Heart left ventricle (tissue), 16 donors: ENCODE measurements at regions not wholly inside any gene's neighbourhood (a gene's known extent, or its start where the extent isn't known, plus 50 kb on each side); places are given as distances from the start of the nearest gene placed in this dataset.

ENCODE experiments used
- ATAC-seq, 4 donors: fragments of 200-7000 bp; cut with Tn5 transposase; one replicate each; pipeline ENCODE4 v1.9.1; 2020 to 2022; ENCODE audit warnings: moderate library complexity in 4 of 4, mild to moderate bottlenecking in 3 of 4, moderate number of reproducible peaks in 1 of 4
- DNase-seq, 5 donors: peaks; one replicate each; pipeline ENCODE4 v3.0.0-alpha.2; 2020
- H3K27ac ChIP-seq, 12 donors: fragments of 200-600 bp; sonication (generic) in 4 of 12; one replicate each; pipeline versions ENCODE4 v1.5.0 to v1.8.0; 2016 to 2022; ENCODE audit warnings: mild to moderate bottlenecking in 2 of 12
- H3K27me3 ChIP-seq, 9 donors: fragments of 200-600 bp; sonication (generic) in 2 of 9; one replicate each; pipeline versions ENCODE4 v1.5.1 to v1.8.0; 2016 to 2022; ENCODE audit warnings: mild to moderate bottlenecking in 3 of 9
- H3K36me3 ChIP-seq, 9 donors: fragments of 200-600 bp; sonication (generic) in 2 of 9; one replicate each; pipeline versions ENCODE4 v1.5.0 to v1.8.0; 2018 to 2022; ENCODE audit warnings: mild to moderate bottlenecking in 2 of 9
- H3K4me1 ChIP-seq, 12 donors: fragments of 200-600 bp; sonication (generic) in 4 of 12; one replicate each; pipeline versions ENCODE4 v1.5.0 to v1.8.0; 2016 to 2022; ENCODE audit warnings: mild to moderate bottlenecking in 3 of 12
- H3K4me3 ChIP-seq, 12 donors: fragments of 200-600 bp; sonication (generic) in 4 of 12; one replicate each; pipeline versions ENCODE4 v1.5.0 to v1.8.0; 2017 to 2022; ENCODE audit warnings: mild to moderate bottlenecking in 9 of 12, moderate library complexity in 4 of 12
- H3K9me3 ChIP-seq, 12 donors: fragments of 200-600 bp; sonication (generic) in 4 of 12; one replicate each; pipeline versions ENCODE4 v1.5.0 to v1.8.0; 2016 to 2022; ENCODE audit warnings: mild to moderate bottlenecking in 1 of 12
- CTCF ChIP-seq, 12 donors: fragments of 200-600 bp; sonication (generic) in 4 of 12; IDR thresholded peaks; one replicate each; pipeline versions ENCODE4 v1.5.0 to v1.8.0; 2018 to 2022; ENCODE audit warnings: antibody characterized with exemption in 12 of 12, mild to moderate bottlenecking in 5 of 12
- POLR2A ChIP-seq, 2 donors: fragments of 450-650 bp; IDR thresholded peaks; one replicate each; pipeline ENCODE4 v1.6.1; 2017; ENCODE audit warnings: antibody characterized with exemption in 2 of 2, mild to moderate bottlenecking in 2 of 2, moderate library complexity in 2 of 2
- WGBS, 4 donors: extraction: QIAGEN DNeasy Blood & Tissue Kit in 2 of 4; methylation state at CpG; one replicate each; pipeline versions ENCODE4 v1.1.5 to v1.1.7; 2013 to 2018; 5-methylcytosine and 5-hydroxymethylcytosine counted together
- intact Hi-C, 10 donors: fragments of 100-400 bp; cut with DNase I; formaldehyde crosslinking; loops; one replicate each; pipeline versions ENCODE4 v1.11.1 to v1.14.2; 2022
- donor health status: ischemic (EF 13 %, LVEDD 7.1; RV severe dilation, severe dysfunction).
- donor health status: healthy with polysubstance abuse.
- donor health status: DM: no; HTN: yes; CAD: no.
- donor health status: DM: no; HTN: no; CAD: no.
- donor health status: ischemic (EF 25% LVEDD 6.9; RV normal size, moderate dysfunction).
- donor health status: ischemic (EF 25% LVEDD 5.7; RV mildly dilated, moderate dysfunction).
- donor health status: healthy.
- donor health status: DM: yes; HTN: yes; CAD: no.
- donor health status: ischemic (EF 35%, LVEDD 5.7; RV mildly dilated, moderate dysfunction).
- donor health status: nonischemic (EF 11% LVEDD 7.7; RV severe dilation, severe dysfunction).
- donor health status: DM: yes; HTN: yes; CAD: no.
- donor health status: PGD.
- donor health status: ischemic (EF 29% LVEDD 5.4; RV normal size, mild dysfunction).
- donor health status: nonischemic (EF 23%, LVEDD 6.1; RV moderate dilation, normal function).

GRCh38 chr5:135116160-135116561 lies 82.1 kb upstream of the PITX1 start:
- DNase-seq, result peak in 4 of 5 donors; percentile 24 to 63 (median 34)
- peaks cover 0 to 12% (median 0%) of the 10 kb centered on the region in 12 donors for H3K4me1 ChIP-seq
- TF ChIP-seq POLR2A (IDR thresholded peaks at IDR 0.05), result no peak
- TF ChIP-seq CTCF (IDR thresholded peaks at IDR 0.05), result no peak
- no peak overlapping the region for H3K4me3 ChIP-seq
- peak overlapping the region in 1 of 12 donors; percentile 75 for H3K27ac ChIP-seq
- peak; percentile 51 to 74 (median 56) for ATAC-seq
- intact Hi-C loops, result no loop called here
- no peaks in the 10 kb centered on the region for H3K36me3 ChIP-seq
- no peaks in the 10 kb centered on the region for H3K9me3 ChIP-seq
- peaks cover 0 to 4% (median 0%) of the 10 kb centered on the region in 9 donors for H3K27me3 ChIP-seq
- WGBS, 4 donors, result 78 to 81% (median 80%) methylated on average over 6 of the region's 6 CpGs

GRCh38 chr5:135115591-135115990 lies 81.6 kb upstream of the PITX1 start:
- ATAC-seq (no peak), DNase-seq (peak in 1 of 5 donors; percentile 2)
- no peak for TF ChIP-seq CTCF (IDR thresholded peaks at IDR 0.05)
- TF ChIP-seq POLR2A (IDR thresholded peaks at IDR 0.05), result no peak
- Histone ChIP-seq H3K27me3 (peaks cover 0 to 7% (median 0%) of the 10 kb centered on the region in 9 donors), H3K9me3 (no peaks in the 10 kb centered on the region), H3K4me3 (no peak overlapping the region), H3K36me3 (no peaks in the 10 kb centered on the region), H3K27ac (peak overlapping the region in 1 of 12 donors; percentile 75), H3K4me1 (peaks cover 0 to 12% (median 0%) of the 10 kb centered on the region in 12 donors)
- WGBS, 4 donors, result 46 to 75% (median 61%) methylated on average over 6 of the region's 6 CpGs
- intact Hi-C loops, result no loop called here

- ATAC-seq, result no peak
- intact Hi-C loops, result no loop called here
- WGBS, 4 donors, result 74 to 83% (median 80%) methylated on average over 2 of the region's 2 CpGs
Observed at GRCh38 chr5:135114759-135115158, 80.7 kb upstream of the PITX1 start.

More at GRCh38 chr5:135114759-135115158, 80.7 kb upstream of the PITX1 start:
- no peak for DNase-seq
- no peak overlapping the region for H3K27ac ChIP-seq
- H3K9me3 ChIP-seq, result no peaks in the 10 kb centered on the region
- TF ChIP-seq CTCF (IDR thresholded peaks at IDR 0.05), result no peak
- TF ChIP-seq POLR2A (IDR thresholded peaks at IDR 0.05), result no peak
- no peak overlapping the region for H3K4me3 ChIP-seq
- no peaks in the 10 kb centered on the region for H3K36me3 ChIP-seq
- H3K4me1 ChIP-seq, result peaks cover 0 to 12% (median 0%) of the 10 kb centered on the region in 12 donors
- peaks cover 0 to 14% (median 0%) of the 10 kb centered on the region in 9 donors for H3K27me3 ChIP-seq
